Fibroblast of lung (primary cell): ENCODE measurements at regions not wholly inside any gene's neighbourhood (a gene's known extent, or its start where the extent isn't known, plus 50 kb on each side); places are given as distances from the start of the nearest gene placed in this dataset.

Source experiments
- CTCF ChIP-seq, 2 donors: IDR thresholded peaks in 1 of 2; conservative IDR thresholded peaks in 1 of 2; 1 replicate in 1 of 2; 2 replicates in 1 of 2; pipeline ENCODE4 v1.5.1; 2011 to 2012; ENCODE audit warnings: low read length in 2 of 2, control low read depth in 1 of 2, inconsistent platforms in 1 of 2, low read depth in 1 of 2, mild to moderate bottlenecking in 1 of 2
- EZH2 ChIP-seq: IDR thresholded peaks from 2 replicates; pipeline ENCODE4 v1.5.1; 2012; ENCODE audit warnings: low read length, control low read depth, mild to moderate bottlenecking; ENCODE audit errors: missing control alignments

- TF ChIP-seq CTCF (conservative IDR thresholded peaks at IDR 0.05 in 1 of 2, IDR thresholded peaks at IDR 0.05 in 1 of 2; ENCODE audit: low read depth in 1 of 2, low read length in 2 of 2) (no peak), EZH2 (no peak)
These were observed 67.7 kb downstream of the HMHB1 start for GRCh38 chr5:143879646-143880045.
